NCI-H2107 treated with DMSO at 0.1 percent for 48 hours (cell line): ENCODE measurements at regions not wholly inside any gene's neighbourhood (a gene's known extent, or its start where the extent isn't known, plus 50 kb on each side); places are given as distances from the start of the nearest gene placed in this dataset.

Experiments
- DNase-seq: peaks from one replicate; lab custom pipeline; 2025; ENCODE audit not compliant: unreplicated experiment; lab: John Stamatoyannopoulos, UW

DNA sequence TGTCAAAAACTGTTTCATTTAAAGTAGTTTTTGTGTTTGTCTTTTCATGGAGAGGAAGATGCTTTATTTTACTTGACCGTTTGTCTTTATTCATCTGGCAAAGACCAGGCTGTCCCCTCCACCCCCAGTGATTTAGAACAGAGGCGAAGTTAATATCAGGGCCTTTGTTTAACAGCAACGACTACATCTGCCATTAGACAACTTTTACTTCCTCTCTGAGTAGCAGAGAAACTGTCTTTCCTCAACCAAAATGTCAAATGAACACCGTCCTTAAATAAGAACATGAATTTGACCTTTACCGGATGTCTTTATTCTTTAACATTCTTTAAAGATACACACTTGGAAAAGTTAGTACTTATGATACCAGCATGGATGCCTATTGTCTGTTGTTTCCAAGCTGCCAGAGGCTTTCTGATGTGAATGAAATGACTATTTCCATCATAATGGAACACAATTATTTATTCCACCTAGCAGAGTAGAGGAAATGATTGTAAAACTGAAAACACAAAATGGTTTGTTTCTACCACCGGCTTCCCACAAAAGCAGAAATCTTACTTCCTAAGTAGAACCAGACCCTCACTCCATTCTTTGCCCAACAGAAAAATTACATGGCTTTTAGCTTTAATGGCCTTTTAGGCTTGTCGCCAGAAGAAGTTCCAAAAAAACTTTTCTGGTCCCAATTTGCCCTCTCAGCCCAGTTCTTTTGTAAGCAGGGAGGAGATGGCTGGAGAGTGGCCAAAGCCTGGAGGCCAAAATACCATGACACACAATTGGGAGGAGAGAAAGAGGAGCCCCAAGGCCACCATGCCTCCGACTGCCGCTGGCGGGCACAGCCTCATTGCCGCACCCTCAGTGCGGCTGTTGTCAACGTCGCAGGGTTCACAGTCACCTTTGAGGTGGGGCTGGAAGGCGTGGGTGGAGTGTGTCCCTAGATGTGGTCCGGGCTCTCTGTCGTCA lies 168.5 kb downstream of the TEX36 start:
- no peak for DNase-seq

DNA sequence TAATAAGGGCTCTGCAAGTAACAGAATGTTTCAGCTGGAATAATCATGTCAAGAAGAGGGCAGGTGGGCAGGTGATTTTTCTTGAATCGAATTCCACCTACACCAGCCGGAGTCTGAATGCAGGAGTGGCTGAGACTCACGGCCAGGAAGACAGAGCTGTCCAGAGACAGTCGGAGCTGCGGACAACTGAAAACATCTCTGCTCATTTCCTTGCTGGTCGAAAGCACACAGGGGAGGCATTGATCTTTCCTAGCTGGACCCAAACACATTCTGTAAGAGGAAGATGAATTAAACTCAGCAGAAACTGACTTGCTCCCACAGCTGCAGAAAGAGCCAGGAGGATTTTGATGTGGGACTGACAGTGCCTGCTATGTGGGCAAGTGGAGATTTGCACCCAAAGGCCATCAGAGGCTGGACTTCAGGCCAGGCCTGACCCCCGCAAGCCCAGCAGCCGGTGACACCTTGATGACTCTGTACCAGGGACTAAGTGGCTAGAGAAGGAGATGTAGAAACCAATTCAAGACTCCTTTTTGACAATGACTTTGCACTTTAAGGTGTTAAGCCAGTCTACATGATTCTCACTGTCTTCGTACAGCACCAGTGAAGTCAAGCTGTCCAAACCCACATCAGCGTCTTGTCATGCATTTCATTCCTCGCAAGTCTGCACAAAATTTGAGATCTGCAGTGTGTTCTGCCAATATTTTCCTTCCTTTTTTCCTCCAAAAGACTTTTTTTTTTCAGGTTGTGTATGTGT lies 169.4 kb downstream of the TEX36 start:
- no peak for DNase-seq

DNA sequence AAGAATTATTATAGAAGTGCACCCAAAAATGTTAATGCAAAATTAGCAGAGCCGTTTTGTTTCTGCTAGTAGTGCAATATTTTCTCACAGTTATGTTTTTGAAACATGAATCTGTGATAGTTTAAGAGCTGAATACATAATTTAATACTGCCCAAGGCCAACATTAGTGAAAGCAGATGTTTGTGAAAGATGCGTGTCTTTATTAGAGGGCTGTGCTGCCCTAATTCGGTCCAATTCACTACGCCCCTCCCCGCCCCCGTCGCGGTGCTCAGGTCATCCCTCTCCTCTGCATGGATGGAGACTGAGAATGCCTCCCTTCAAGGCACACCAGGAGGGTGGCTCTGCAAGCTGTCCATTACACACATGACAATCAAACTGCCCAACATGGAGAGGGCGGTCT lies 172.0 kb downstream of the TEX36 start:
- no peak for DNase-seq

DNA sequence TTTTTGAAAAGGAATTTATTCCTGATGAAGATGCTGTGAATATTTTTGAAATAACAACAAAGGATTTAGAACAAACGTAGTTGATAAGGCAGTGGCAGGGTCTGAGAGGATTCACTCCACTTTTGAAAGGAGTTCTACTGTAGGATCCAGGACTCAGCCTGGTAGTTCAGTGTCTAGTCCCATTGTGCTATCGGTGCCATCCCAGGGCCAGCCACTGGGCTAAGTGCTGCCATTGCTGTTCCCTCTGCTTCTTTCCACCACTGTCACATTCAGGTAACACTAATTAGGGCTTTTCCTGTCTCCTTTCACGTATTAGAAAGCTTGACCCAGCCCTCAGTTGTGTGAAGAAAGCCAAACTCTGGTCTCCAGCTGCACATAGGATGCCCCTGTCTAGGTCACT lies 177.3 kb downstream of the TEX36 start:
- DNase-seq, result no peak

GRCh38 chr10:125502276-125502675 lies 180.7 kb downstream of the TEX36 start:
- no peak for DNase-seq

DNA sequence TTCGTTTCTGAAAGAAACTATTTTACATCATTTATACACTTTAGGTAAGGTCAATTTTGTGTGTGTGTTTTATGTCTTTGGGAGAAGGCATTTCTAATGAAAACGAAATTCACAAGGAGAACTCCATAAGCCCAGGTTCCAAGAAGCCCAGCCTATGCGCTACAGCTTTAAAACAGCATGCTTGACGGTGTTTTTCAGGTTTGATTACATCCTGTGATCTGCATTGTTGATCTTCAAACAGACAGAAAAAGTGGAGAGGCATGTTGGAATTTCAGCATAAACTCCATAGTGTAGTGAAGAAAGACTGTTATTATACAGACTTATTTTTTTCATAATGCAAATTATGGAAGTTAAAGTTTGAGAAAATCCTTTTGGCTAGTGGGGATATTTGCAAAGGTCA lies 187.6 kb downstream of the TEX36 start:
- DNase-seq, result no peak

- no peak for DNase-seq
These were observed 188.2 kb downstream of the TEX36 start for GRCh38 chr10:125494651-125495239.

GRCh38 chr10:125491381-125491780 lies 191.6 kb downstream of the TEX36 start:
- no peak for DNase-seq

DNA sequence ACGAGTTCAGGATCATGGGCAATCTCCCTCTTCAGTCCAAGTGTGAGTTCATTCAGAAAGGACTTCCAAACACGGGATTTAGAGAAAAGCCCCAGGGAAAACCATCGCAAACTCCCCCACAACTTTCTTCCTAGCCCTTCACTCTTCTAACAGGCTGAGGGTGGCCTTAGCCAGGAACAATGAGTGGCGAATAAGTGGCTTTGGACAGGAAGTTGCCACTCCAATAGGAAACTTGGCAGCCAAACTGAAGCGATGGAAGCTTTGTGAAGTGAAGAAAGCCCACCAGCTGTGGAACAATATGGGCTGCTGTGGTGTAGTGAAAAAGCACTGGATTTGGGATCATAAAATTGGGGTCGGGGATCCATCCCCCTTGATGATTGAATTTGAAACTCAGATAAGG lies 193.2 kb downstream of the TEX36 start:
- DNase-seq, result no peak

DNA sequence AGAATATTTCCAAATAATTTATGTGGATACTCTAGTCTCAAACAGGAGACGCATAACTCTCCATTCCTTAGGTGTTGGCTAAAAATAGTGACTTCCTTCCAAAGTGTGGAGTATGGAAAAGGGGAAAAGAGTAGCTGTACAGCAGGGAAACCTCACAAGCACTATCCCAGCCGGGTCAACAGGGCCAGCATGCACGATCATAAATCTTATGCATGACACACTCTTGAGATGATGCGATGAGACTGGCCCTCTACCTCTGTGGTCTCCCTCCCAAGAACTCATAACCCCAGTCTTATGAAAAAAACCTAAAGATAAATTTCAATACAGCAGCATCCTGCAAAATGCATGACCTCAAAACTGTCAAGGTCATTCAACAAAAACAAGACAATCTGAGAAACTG lies 197.3 kb downstream of the TEX36 start:
- no peak for DNase-seq

GRCh38 chr10:125484035-125484732 lies 198.8 kb downstream of the TEX36 start:
- no peak for DNase-seq

DNA sequence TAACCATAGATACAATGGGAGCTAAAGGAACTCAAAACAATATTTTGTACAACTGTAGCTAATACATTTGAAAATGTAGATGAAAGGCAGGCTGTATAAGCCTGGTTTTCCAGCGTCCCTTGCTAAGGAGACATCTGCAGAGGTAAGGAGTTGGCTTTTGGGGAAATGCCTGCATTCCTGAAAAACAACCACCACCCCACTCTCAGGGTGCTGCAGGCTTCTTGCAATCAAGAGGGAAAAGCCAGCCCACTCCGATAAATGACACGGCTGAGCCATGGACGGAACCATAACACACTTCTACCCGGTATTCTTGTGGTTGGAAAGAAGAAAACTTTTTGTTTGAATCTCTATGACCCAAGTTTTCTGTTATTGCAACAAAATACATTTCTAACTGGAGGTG lies 200.3 kb downstream of the TEX36 start:
- DNase-seq, result no peak

GRCh38 chr10:125482108-125482507 lies 200.9 kb downstream of the TEX36 start:
- DNase-seq, result no peak

GRCh38 chr10:125479059-125479458 lies 203.9 kb downstream of the TEX36 start:
- DNase-seq, result no peak

DNA sequence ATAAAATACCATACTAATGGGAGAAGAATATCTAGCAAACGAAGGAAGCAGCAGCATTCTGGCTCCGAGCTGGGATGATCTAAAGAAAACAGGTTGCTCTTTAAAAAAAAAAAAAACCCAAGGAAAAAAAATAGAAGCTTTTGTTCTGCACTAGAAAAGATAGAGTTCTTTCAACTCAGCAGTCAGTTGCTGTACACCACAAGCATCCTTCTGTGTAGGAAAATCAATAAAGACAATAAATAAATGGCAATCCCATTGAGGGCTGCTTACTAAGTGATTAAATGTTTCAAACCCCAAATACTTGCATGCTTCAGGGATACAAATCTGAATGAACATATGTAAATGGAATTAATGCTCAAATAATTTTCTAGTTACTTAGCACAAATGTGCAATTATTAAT lies 207.1 kb downstream of the TEX36 start:
- DNase-seq, result no peak

DNA sequence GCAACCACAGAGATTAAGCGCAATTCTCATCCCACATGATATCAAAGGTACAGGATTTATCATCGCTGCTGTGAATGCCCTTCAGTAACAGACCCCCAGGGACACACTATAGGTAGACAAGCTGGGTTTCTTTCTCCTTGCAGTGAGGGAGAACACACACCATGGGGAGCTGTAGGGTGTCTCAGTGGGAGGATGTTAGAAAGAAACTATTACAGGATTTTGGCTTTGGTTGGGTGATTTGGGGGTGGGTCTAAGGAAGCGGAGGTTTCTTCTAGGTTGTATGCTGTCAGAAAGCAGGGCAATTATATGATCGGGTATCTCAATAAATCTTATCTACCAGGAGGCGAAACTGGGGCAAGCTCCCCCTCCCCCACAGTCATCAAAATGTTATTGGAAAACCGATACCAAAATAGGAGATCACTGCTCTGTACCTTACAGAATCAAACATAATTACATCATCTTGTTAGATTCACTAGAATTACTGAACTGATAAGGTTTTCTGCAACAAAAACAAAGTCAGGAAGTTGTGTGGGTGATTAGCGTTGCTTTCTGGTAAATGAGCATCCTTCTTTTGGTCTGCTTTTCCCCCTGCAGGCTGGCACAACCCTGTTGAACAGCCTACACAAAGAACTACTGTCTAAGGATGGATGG lies 209.7 kb downstream of the TEX36 start:
- DNase-seq, result no peak

GRCh38 chr10:125472010-125472607 lies 210.9 kb downstream of the TEX36 start:
- DNase-seq, result no peak

- no peak for DNase-seq
These were observed 214.7 kb downstream of the TEX36 start for GRCh38 chr10:125468278-125468677.

DNA sequence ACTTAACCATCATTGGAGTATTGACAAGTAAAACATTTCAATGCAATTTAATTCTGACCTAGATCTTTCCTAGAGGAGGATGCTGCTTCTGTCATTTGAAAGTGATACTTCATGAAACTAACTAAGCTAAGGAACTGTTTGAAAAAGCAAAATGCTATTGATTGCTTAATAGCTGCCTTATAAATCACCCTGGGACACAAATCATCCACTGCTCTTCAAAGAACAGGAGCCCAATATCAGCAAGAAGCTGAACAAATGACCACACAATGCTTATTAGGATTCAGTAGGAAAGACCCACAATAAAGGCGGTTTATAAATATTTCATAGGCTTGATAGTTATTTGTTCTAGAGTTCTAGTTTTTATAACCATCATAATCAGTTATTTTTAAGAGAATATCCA lies 216.3 kb downstream of the TEX36 start:
- no peak for DNase-seq

DNA sequence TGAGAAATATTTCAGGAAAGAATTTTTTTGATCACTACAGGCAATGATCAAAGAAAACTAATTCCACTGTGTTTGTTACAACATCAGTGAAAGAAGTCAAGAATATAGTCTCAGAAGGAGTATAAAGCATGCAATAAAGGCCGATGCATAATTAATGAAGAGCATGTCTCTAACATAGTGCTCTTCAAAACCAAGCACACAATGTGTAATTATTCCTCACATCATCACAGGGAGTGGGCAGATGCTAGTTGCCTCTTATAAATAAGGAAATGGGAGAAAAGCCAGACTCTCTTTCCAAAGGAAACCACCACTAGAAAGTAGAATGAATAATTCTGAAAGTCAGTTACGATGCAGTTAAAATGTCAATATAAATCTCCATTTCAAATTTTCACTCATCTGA lies 220.1 kb downstream of the TEX36 start:
- DNase-seq, result no peak
